ENCODE measurements at regions not wholly inside any gene's neighbourhood (a gene's known extent, or its start where the extent isn't known, plus 50 kb on each side); places are given as distances from the start of the nearest gene placed in this dataset.
"Not testable (repeated sequence)": the region's sequence is repeated elsewhere in the genome, so short reads cannot be mapped to it uniquely, and the experiment has no call there.

- in situ Hi-C loops (cut with MboI; ENCODE audit: low sequenced_read_pairs, unreplicated experiment), result no loop called here
- no peak for DNase-seq (ENCODE audit: low spot score)
- no peak for TF ChIP-seq CTCF (IDR thresholded peaks at IDR 0.05; ENCODE audit: borderline replicate concordance, control extremely low read depth, extremely low read depth, insufficient read depth, missing control alignments)
Measured at GRCh38 chr11:38788561-38788960, 2190.5 kb upstream of the RAG2 start.

- no peak for TF ChIP-seq CTCF (IDR thresholded peaks at IDR 0.05; ENCODE audit: borderline replicate concordance, control extremely low read depth, extremely low read depth, insufficient read depth, missing control alignments)
- in situ Hi-C loops (cut with MboI; ENCODE audit: low sequenced_read_pairs, unreplicated experiment), result no loop called here
- no peak for DNase-seq (ENCODE audit: low spot score)
Measured at GRCh38 chr11:38784164-38784563, 2186.1 kb upstream of the RAG2 start.

GRCh38 chr11:38766796-38767195 lies 2168.8 kb upstream of the RAG2 start:
- TF ChIP-seq CTCF (IDR thresholded peaks at IDR 0.05; ENCODE audit: borderline replicate concordance, control extremely low read depth, extremely low read depth, insufficient read depth, missing control alignments), result no peak
- no peak for DNase-seq (ENCODE audit: low spot score)
- in situ Hi-C loops (cut with MboI; ENCODE audit: low sequenced_read_pairs, unreplicated experiment), result no loop called here

GRCh38 chr11:38759394-38759793 lies 2161.4 kb upstream of the RAG2 start:
- TF ChIP-seq CTCF (IDR thresholded peaks at IDR 0.05; ENCODE audit: borderline replicate concordance, control extremely low read depth, extremely low read depth, insufficient read depth, missing control alignments), result no peak
- in situ Hi-C loops (cut with MboI; ENCODE audit: low sequenced_read_pairs, unreplicated experiment), result no loop called here
- no peak for DNase-seq (ENCODE audit: low spot score)

GRCh38 chr11:38756537-38756936 lies 2158.5 kb upstream of the RAG2 start:
- in situ Hi-C loops (cut with MboI; ENCODE audit: low sequenced_read_pairs, unreplicated experiment), result no loop called here
- no peak for TF ChIP-seq CTCF (IDR thresholded peaks at IDR 0.05; ENCODE audit: borderline replicate concordance, control extremely low read depth, extremely low read depth, insufficient read depth, missing control alignments)

GRCh38 chr11:38751421-38751820 lies 2153.4 kb upstream of the RAG2 start:
- in situ Hi-C loops (cut with MboI; ENCODE audit: low sequenced_read_pairs, unreplicated experiment), result no loop called here
- no peak for TF ChIP-seq CTCF (IDR thresholded peaks at IDR 0.05; ENCODE audit: borderline replicate concordance, control extremely low read depth, extremely low read depth, insufficient read depth, missing control alignments)
- DNase-seq (ENCODE audit: low spot score), result no peak

More at GRCh38 chr11:38756537-38756936, 2158.5 kb upstream of the RAG2 start:
- no peak for DNase-seq (ENCODE audit: low spot score)

GRCh38 chr11:38746516-38746915 lies 2148.5 kb upstream of the RAG2 start:
- DNase-seq (ENCODE audit: low spot score); in situ Hi-C loops (cut with MboI; ENCODE audit: low sequenced_read_pairs, unreplicated experiment): not testable (repeated sequence)

Data from GM13976 (cell line).